GM12878 (cell line): ENCODE measurements at regions not wholly inside any gene's neighbourhood (a gene's known extent, or its start where the extent isn't known, plus 50 kb on each side); places are given as distances from the start of the nearest gene placed in this dataset.

ENCODE experiments used
- ATAC-seq: fragments of 200-7000 bp; cut with Tn5 transposase; 3 replicates; pipeline ENCODE4 v1.9.1; 2020; ENCODE audit warnings: mild to moderate bottlenecking, moderate library complexity
- BruUV-seq: library from RNA; stranded (reverse); fragments of 400-500 nt; replicated peaks from 2 replicates; lab custom pipeline; 2021; lab: Mats Ljungman, UMichigan
- CTCF ChIA-PET: fragments of 300-600 bp; sonication (Branson Sonifier 250); formaldehyde crosslinking; extraction: SDS; loops from one replicate; lab custom pipeline; 2021; ENCODE audit warnings: inconsistent platforms; lab: Yijun Ruan, JAX
- POLR2A ChIA-PET: fragments of 350-600 bp; formaldehyde crosslinking; extraction: SDS; loops from one replicate; lab custom pipeline; 2021; ENCODE audit warnings: inconsistent platforms; lab: Charles Lee
- RAD21 ChIA-PET: fragments of 300-600 bp; sonication (Branson Sonifier 250); formaldehyde crosslinking; loops from one replicate; lab custom pipeline; 2023; ENCODE audit warnings: antibody characterized with exemption; ENCODE audit not compliant: unreplicated experiment; lab: Charles Lee
- SMC1A ChIA-PET: fragments of 300-600 bp; sonication (Branson Sonifier 250); formaldehyde crosslinking; loops from one replicate; lab custom pipeline; 2023; ENCODE audit not compliant: unreplicated experiment, uncharacterized antibody; lab: Charles Lee
- DNase-seq: peaks from one replicate; pipeline ENCODE4 v3.0.0-alpha.2; 2011; ENCODE audit warnings: low read depth, low spot score
- FAIRE-seq: peaks from 3 replicates; lab custom pipeline; 2011; peaks lifted over from hg19 to GRCh38; lab: Jason Lieb, UNC
- H2AFZ ChIP-seq: 2 replicates; pipeline ENCODE4 v1.6.0; 2011; ENCODE audit warnings: low read depth, low read length, control low read depth; ENCODE audit not compliant: control insufficient read depth
- H3K27ac ChIP-seq: 2 replicates; pipeline ENCODE4 v1.5.1; 2011; ENCODE audit warnings: control low read depth; ENCODE audit not compliant: control insufficient read depth, insufficient read depth
- H3K27me3 ChIP-seq, 2 experiments: replicated peaks in 1 of 2; 2 replicates each; pipeline versions ENCODE4 v1.6.0 to v1.6.1; 2011; ENCODE audit warnings: low read length in 1 of 2; ENCODE audit not compliant: control insufficient read depth in 2 of 2, insufficient read depth in 2 of 2
- H3K36me3 ChIP-seq, 2 experiments: 2 replicates each; pipeline ENCODE4 v1.5.1; 2011; ENCODE audit warnings: low read length in 1 of 2; ENCODE audit not compliant: control insufficient read depth in 2 of 2, insufficient read depth in 2 of 2
- H3K4me1 ChIP-seq: 2 replicates; pipeline ENCODE4 v1.6.1; 2011; ENCODE audit warnings: mild to moderate bottlenecking, low read length, moderate library complexity, mixed read lengths; ENCODE audit not compliant: control insufficient read depth, insufficient read depth
- H3K4me2 ChIP-seq: 2 replicates; pipeline ENCODE4 v1.6.0; 2011; ENCODE audit warnings: control low read depth; ENCODE audit not compliant: control insufficient read depth, insufficient read depth
- H3K4me3 ChIP-seq: fragments of 200-600 bp; sonication (generic); 2 replicates; pipeline ENCODE4 v1.5.1; 2016
- H3K79me2 ChIP-seq: 2 replicates; pipeline ENCODE4 v1.6.0; 2011; ENCODE audit warnings: low read length; ENCODE audit not compliant: control insufficient read depth, insufficient read depth
- H3K9ac ChIP-seq: 2 replicates; pipeline ENCODE4 v1.8.0; 2011; ENCODE audit warnings: low read length, control low read depth, mixed read lengths; ENCODE audit not compliant: control insufficient read depth, insufficient read depth
- H3K9me3 ChIP-seq: replicated peaks from 3 replicates; pipeline ENCODE4 v1.5.1; 2011; ENCODE audit warnings: mild to moderate bottlenecking, low read length; ENCODE audit not compliant: control insufficient read depth, insufficient read depth
- H4K20me1 ChIP-seq: 2 replicates; pipeline ENCODE4 v1.6.0; 2011; ENCODE audit not compliant: control insufficient read depth, insufficient read depth
- ATF7 ChIP-seq: fragments of 450-650 bp; IDR thresholded peaks from 2 replicates; pipeline ENCODE4 v1.6.1; 2016; ENCODE audit warnings: low read depth, mild to moderate bottlenecking
- BCL11A ChIP-seq: IDR thresholded peaks from 2 replicates; pipeline ENCODE4 v1.6.1; 2011; ENCODE audit warnings: low read depth, low read length
- E4F1 ChIP-seq: fragments of 450-650 bp; IDR thresholded peaks from 2 replicates; pipeline ENCODE4 v1.6.1; 2018; ENCODE audit warnings: borderline replicate concordance, mild to moderate bottlenecking; ENCODE audit not compliant: partially characterized antibody
- HDAC6 ChIP-seq: fragments of 200-600 bp; sonication (generic); IDR thresholded peaks from one replicate; pipeline ENCODE4 v1.8.0; 2017; ENCODE audit warnings: antibody characterized with exemption; ENCODE audit not compliant: unreplicated experiment
- MAX ChIP-seq: IDR thresholded peaks from 2 replicates; pipeline ENCODE4 v1.6.1; 2012; ENCODE audit warnings: low read depth, low read length, improper control_type of control experiment
- NKRF ChIP-seq: fragments of 450-650 bp; conservative IDR thresholded peaks from 2 replicates; pipeline ENCODE4 v1.6.1; 2017; ENCODE audit warnings: mild to moderate bottlenecking, moderate library complexity
- RCOR1 ChIP-seq: conservative IDR thresholded peaks from 2 replicates; pipeline ENCODE4 v1.6.1; 2012; ENCODE audit warnings: low read depth, low read length, improper control_type of control experiment
- SIN3A ChIP-seq: IDR thresholded peaks from 2 replicates; pipeline ENCODE4 v1.6.1; 2012; ENCODE audit warnings: low read depth, low read length, improper control_type of control experiment
- SUPT20H ChIP-seq: IDR thresholded peaks from 2 replicates; pipeline ENCODE4 v1.6.1; 2011; ENCODE audit warnings: low read depth, mild to moderate bottlenecking, low read length, moderate library complexity, borderline replicate concordance; ENCODE audit not compliant: control insufficient read depth
- YBX1 ChIP-seq: fragments of 450-650 bp; IDR thresholded peaks from 2 replicates; pipeline ENCODE4 v1.6.1; 2016; ENCODE audit warnings: antibody characterized with exemption
- WGBS: methylation state at CpG from one replicate; pipeline ENCODE4 v1.1.6; 2016; ENCODE audit warnings: low lambda C conversion rate; ENCODE audit not compliant: insufficient replicate concordance, insufficient coverage; ENCODE audit errors: missing lambda C conversion rate; 5-methylcytosine and 5-hydroxymethylcytosine counted together
- in situ Hi-C: fragments of 300-500 bp; cut with MboI; formaldehyde crosslinking; loops from 9 replicates; pipeline ENCODE4 v1.14.3; 2018; ENCODE audit warnings: mixed read lengths
- intact Hi-C: fragments of 100-400 bp; cut with micrococcal nuclease; formaldehyde crosslinking; loops from one replicate; pipeline ENCODE4 v1.14.2; 2022; ENCODE audit not compliant: unreplicated experiment

- POLR2A ChIA-PET = no interaction called here
- TF ChIP-seq ATF7 = no peak
- no peak for TF ChIP-seq BCL11A
- TF ChIP-seq SUPT20H = no peak
- no peak for TF ChIP-seq E4F1
- no peak for TF ChIP-seq RCOR1
- TF ChIP-seq NKRF = no peak
- no peak for TF ChIP-seq MAX
- no peak for TF ChIP-seq YBX1
- no peak for TF ChIP-seq SIN3A
- TF ChIP-seq HDAC6 = no peak
- TF ChIP-seq, all 136 proteins: peak for 0
- H3K79me2 ChIP-seq = no peaks in the 10 kb centered on the region
- H4K20me1 ChIP-seq = no peaks in the 10 kb centered on the region
- BruUV-seq = no TSS peak
- SMC1A ChIA-PET = no interaction called here
- no peak overlapping the region for H3K9ac ChIP-seq
- H3K4me3 ChIP-seq = no peak overlapping the region
- H2AFZ ChIP-seq = no peak overlapping the region
- no peaks in the 10 kb centered on the region for H3K9me3 ChIP-seq
- DNase-seq = no peak
- no peak overlapping the region for H3K27ac ChIP-seq
- RAD21 ChIA-PET = no interaction called here
- CTCF ChIA-PET = no interaction called here
- no peaks in the 10 kb centered on the region for H3K4me1 ChIP-seq
- no peak for ATAC-seq
- intact Hi-C loops (no loop called here), in situ Hi-C loops (no loop called here)
- no peak overlapping the region for H3K4me2 ChIP-seq
- no peaks in the 10 kb centered on the region for H3K36me3 ChIP-seq
- no peak for FAIRE-seq
- WGBS = 23% methylated on average over 11 of the region's 11 CpGs
- no peaks in the 10 kb centered on the region for H3K27me3 ChIP-seq
Measured at GRCh38 chr1:232274999-232275710, 354.8 kb downstream of the SIPA1L2 start.
